ENCODE measurements at regions not wholly inside any gene's neighbourhood (a gene's known extent, or its start where the extent isn't known, plus 50 kb on each side); places are given as distances from the start of the nearest gene placed in this dataset.

- DNase-seq (ENCODE audit: low read depth): no peak
- no peak overlapping the region for H3K4me3 ChIP-seq (ENCODE audit: low read depth, low read length)
- no peak for TF ChIP-seq CTCF (IDR thresholded peaks at IDR 0.05; ENCODE audit: insufficient read depth, low read depth, low read length)
Measured at GRCh38 chr5:45060724-45061123, 252.0 kb downstream of the MRPS30 start.

DNA sequence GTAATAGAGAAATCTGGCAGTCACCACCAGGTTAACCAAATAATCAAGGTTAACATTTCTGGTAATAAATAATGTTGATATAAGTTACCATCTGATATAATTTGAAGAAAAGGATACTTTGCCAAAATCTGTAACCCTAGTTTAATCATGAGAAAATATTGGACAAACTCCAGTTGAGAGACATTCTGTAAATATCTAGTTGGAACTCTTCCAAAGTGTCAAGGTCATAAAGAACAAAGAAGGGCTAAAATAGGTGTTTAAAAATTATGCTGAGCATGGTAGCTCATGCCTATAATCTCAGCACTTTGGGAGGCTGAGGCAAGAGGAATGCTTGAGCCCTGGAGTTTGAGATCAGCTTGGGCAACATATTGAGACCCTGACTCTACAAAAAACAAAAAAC, 253.3 kb downstream of the MRPS30 start:
- no peak overlapping the region for H3K4me3 ChIP-seq (ENCODE audit: low read depth, low read length)
- DNase-seq (ENCODE audit: low read depth): no peak
- no peak for TF ChIP-seq CTCF (IDR thresholded peaks at IDR 0.05; ENCODE audit: insufficient read depth, low read depth, low read length)

GRCh38 chr5:45081082-45081481, 272.3 kb downstream of the MRPS30 start:
- TF ChIP-seq CTCF (IDR thresholded peaks at IDR 0.05; ENCODE audit: insufficient read depth, low read depth, low read length): no peak
- H3K4me3 ChIP-seq (ENCODE audit: low read depth, low read length): no peak overlapping the region
- DNase-seq (ENCODE audit: low read depth): no peak

- no peak for TF ChIP-seq CTCF (IDR thresholded peaks at IDR 0.05; ENCODE audit: insufficient read depth, low read depth, low read length)
- H3K4me3 ChIP-seq (ENCODE audit: low read depth, low read length): no peak overlapping the region
Measured at GRCh38 chr5:45089870-45090269, 281.1 kb downstream of the MRPS30 start.

DNA sequence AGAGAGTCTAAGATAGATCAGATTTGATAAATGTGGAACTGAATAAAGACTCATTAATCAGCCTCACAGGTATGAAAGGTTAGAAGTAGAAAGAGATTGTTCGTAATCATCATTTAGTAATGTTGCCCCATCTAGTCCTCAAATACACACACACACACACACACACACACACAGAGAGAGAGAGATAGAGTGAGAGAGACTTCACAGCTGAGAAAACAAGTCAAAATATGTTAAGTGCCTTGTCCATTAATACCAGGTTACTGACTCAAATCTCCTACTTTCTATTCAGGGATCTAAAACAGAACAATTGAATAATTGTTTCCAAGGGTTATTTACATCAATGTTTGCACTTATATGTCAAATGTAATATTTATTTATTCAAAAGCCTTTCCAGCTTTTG, 284.6 kb downstream of the MRPS30 start:
- no peak for DNase-seq (ENCODE audit: low read depth)
- H3K4me3 ChIP-seq (ENCODE audit: low read depth, low read length): no peak overlapping the region
- no peak for TF ChIP-seq CTCF (IDR thresholded peaks at IDR 0.05; ENCODE audit: insufficient read depth, low read depth, low read length)

More at GRCh38 chr5:45089870-45090269, 281.1 kb downstream of the MRPS30 start:
- no peak for DNase-seq (ENCODE audit: low read depth)

DNA sequence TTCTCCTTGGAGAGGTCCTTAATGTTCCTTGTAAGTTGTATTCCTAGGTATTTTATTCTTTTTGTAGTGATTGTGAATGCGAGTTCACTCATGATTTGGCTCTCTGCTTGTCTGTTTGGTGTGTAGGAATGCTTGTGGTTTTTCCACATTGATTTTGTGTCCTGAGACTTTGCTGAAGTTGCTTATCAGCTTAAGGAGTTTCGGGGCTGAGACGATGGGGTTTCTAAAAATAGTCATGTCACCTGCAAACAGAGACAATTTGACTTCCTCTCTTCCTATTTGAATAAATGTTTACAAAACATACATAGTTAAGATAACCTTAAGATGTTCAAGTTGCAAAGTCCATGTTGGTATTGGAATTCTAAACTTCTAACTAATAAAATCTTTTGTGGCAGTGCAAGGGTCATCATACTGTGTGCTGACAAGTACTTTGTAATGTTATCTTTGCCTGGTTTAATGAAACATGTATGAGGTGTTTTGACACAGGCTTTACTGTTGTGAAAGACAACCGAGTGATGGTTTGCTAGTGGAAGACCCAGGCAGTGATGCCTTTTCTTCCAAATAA, 286.2 kb downstream of the MRPS30 start:
- no peak for TF ChIP-seq CTCF (IDR thresholded peaks at IDR 0.05; ENCODE audit: insufficient read depth, low read depth, low read length)
- no peak overlapping the region for H3K4me3 ChIP-seq (ENCODE audit: low read depth, low read length)
- DNase-seq (ENCODE audit: low read depth): no peak

DNA sequence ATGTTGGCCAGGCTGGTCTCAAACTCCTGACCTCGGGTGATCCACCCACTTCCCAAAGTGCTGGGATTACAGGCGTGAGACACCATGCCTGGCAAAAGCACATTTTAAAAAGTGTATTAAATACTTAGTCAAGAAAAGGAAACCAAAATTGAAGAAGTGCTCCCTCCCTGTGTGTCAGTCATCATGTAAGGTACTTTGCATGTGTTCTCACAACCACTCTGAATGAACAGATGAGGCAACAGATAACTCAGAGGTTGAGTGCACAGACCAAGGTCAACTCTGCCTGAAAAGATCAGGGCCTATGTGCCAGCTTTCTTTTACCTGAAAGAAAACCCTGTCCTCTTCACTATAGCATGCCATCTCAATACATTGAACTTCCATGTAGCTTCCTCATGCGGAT, 289.7 kb downstream of the MRPS30 start:
- no peak overlapping the region for H3K4me3 ChIP-seq (ENCODE audit: low read depth, low read length)
- no peak for TF ChIP-seq CTCF (IDR thresholded peaks at IDR 0.05; ENCODE audit: insufficient read depth, low read depth, low read length)
- DNase-seq (ENCODE audit: low read depth): no peak

Measured in fibroblast of villous mesenchyme (primary cell).